Tibial artery (tissue), 4 donors: ENCODE measurements at regions not wholly inside any gene's neighbourhood (a gene's known extent, or its start where the extent isn't known, plus 50 kb on each side); places are given as distances from the start of the nearest gene placed in this dataset.

Experiments used
- DNase-seq, 2 donors: peaks; one replicate each; pipeline ENCODE4 v3.0.0-alpha.2; 2019
- H3K27ac ChIP-seq, 2 donors: fragments of 200-600 bp; sonication (generic) in 1 of 2; 1 replicate in 1 of 2; 2 replicates in 1 of 2; pipeline ENCODE4 v1.5.1; 2018 to 2019; ENCODE audit warnings: mild to moderate bottlenecking in 1 of 2
- H3K27me3 ChIP-seq, 2 donors: fragments of 200-600 bp; sonication (generic) in 1 of 2; one replicate each; pipeline versions ENCODE4 v1.5.1 to v1.6.0; 2016 to 2019
- H3K36me3 ChIP-seq, 3 donors: fragments of 200-600 bp; sonication (generic) in 2 of 3; one replicate each; pipeline ENCODE4 v1.5.1; 2016 to 2019; ENCODE audit warnings: mild to moderate bottlenecking in 2 of 3
- H3K4me1 ChIP-seq, 4 donors: fragments of 200-600 bp; sonication (generic) in 2 of 4; 1 replicate in 3 of 4; 2 replicates in 1 of 4; pipeline ENCODE4 v1.5.1; 2016 to 2019
- H3K4me3 ChIP-seq, 2 donors: fragments of 200-600 bp; sonication (generic) in 1 of 2; 1 replicate in 1 of 2; 2 replicates in 1 of 2; pipeline ENCODE4 v1.5.1; 2018 to 2019; ENCODE audit warnings: mild to moderate bottlenecking in 2 of 2
- H3K9me3 ChIP-seq, 3 donors: fragments of 200-600 bp; sonication (generic) in 1 of 3; one replicate each; pipeline ENCODE4 v1.5.1; 2016 to 2019
- intact Hi-C: fragments of 100-400 bp; cut with DNase I; formaldehyde crosslinking; loops from one replicate; pipeline ENCODE4 v1.15.0; 2023; ENCODE audit warnings: low total_unique reads
- TF ChIP-seq, protein P1 (sequence below), 2 experiments: fragments of 200-600 bp in 1 of 2; fragments of 450-650 bp in 1 of 2; IDR thresholded peaks; one replicate each; pipeline ENCODE4 v1.5.1; 2017 to 2019; ENCODE audit warnings: antibody characterized with exemption in 2 of 2, mild to moderate bottlenecking in 1 of 2, moderate library complexity in 1 of 2

DNA sequence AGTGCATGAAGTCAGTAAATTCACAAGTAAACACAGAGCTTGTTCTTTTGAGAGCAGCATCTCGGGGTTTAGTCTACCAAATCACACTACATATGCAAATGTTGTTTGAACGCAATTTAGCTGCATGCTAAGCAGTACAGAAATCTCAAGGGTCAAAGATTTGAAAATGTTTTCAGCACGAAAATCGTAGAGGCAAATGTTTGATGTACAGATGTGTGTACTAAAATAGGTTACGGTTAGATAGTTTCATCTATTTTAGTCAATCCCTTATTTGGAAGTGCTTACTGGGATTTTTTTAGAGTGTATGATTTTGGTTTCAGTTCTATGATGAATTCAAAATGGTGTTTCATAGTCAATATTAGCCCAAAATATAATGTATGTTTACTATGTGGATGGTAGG lies 1928.2 kb upstream of the TENM3 start:
- intact Hi-C loops: no loop called here
- Histone ChIP-seq H3K36me3 (no peaks in the 10 kb centered on the region), H3K9me3 (no peaks in the 10 kb centered on the region), H3K4me3 (no peak overlapping the region), H3K27ac (no peak overlapping the region), H3K4me1 (peaks cover 0 to 5% (median 0%) of the 10 kb centered on the region in 4 donors), H3K27me3 (no peaks in the 10 kb centered on the region)
- TF ChIP-seq, protein P1, sequence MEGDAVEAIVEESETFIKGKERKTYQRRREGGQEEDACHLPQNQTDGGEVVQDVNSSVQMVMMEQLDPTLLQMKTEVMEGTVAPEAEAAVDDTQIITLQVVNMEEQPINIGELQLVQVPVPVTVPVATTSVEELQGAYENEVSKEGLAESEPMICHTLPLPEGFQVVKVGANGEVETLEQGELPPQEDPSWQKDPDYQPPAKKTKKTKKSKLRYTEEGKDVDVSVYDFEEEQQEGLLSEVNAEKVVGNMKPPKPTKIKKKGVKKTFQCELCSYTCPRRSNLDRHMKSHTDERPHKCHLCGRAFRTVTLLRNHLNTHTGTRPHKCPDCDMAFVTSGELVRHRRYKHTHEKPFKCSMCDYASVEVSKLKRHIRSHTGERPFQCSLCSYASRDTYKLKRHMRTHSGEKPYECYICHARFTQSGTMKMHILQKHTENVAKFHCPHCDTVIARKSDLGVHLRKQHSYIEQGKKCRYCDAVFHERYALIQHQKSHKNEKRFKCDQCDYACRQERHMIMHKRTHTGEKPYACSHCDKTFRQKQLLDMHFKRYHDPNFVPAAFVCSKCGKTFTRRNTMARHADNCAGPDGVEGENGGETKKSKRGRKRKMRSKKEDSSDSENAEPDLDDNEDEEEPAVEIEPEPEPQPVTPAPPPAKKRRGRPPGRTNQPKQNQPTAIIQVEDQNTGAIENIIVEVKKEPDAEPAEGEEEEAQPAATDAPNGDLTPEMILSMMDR (IDR thresholded peaks at IDR 0.05): no peak
- DNase-seq: no peak

DNA sequence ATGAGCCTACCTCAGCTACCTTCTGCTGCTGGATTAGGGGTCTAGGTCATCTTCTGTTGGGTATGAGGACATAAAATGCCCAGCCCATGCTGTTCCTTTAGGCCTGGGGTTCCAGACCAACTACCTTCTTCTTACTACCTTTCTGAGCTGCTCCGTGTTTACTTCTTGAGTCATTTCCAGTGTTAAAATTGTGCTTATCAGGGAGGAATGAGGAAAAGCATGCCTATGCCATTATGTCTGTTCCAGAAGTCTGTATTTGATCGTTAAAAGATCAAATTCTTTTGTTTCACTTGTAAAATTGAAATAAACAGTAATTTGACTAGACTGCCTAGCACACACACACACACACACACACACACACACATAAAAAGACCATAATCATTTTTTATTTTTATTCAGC lies 1912.7 kb upstream of the TENM3 start:
- intact Hi-C loops: no loop called here
- Histone ChIP-seq H3K4me1 (no peaks in the 10 kb centered on the region), H3K4me3 (no peak overlapping the region), H3K27me3 (no peaks in the 10 kb centered on the region), H3K27ac (no peak overlapping the region), H3K9me3 (no peaks in the 10 kb centered on the region), H3K36me3 (no peaks in the 10 kb centered on the region)
- TF ChIP-seq, protein P1 (IDR thresholded peaks at IDR 0.05): no peak
- no peak for DNase-seq

DNA sequence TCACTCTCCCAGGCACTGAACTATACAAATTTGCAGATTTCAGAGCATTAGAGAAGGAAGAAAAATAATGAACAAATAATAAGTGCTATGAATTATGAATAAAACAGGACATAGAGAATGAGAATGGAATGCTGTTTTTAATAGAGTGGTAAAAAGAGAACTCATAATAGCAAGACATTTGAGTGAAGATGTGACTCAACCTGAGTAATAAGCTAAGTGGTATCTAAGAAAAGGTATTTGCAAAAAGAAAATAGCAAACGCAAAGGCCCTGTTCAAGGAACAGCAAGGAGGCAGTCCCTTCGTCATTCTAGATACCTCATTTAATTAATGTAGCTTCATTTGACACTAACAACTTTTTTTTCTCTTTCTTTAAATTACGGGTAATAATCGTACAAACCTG lies 1910.0 kb upstream of the TENM3 start:
- no peak overlapping the region for H3K4me3 ChIP-seq
- intact Hi-C loops: no loop called here
- TF ChIP-seq, protein P1 (IDR thresholded peaks at IDR 0.05): no peak
- H3K4me1 ChIP-seq: no peaks in the 10 kb centered on the region
- H3K36me3 ChIP-seq: no peaks in the 10 kb centered on the region
- no peak for DNase-seq
- no peaks in the 10 kb centered on the region for H3K27me3 ChIP-seq
- H3K9me3 ChIP-seq: no peaks in the 10 kb centered on the region
- no peak overlapping the region for H3K27ac ChIP-seq

DNA sequence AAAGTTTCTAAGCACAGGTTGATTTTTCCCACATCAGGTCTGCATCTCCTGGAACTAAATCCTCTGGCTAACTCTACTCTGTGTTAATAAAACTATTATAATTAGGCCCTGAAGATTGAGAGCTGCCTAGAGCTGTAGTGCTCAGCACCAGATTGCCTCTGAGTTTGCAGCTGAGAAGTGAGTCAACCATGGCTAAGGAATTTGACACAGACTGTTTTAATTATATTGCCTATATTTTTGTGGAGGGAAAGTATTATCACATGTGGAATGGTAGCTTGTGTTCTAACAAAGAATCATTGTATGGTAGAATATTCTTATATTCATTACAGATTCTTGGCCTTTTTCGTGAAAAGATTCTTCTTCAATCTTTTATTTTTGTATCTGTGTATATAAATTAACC lies 1907.6 kb upstream of the TENM3 start:
- H3K4me3 ChIP-seq: no peak overlapping the region
- TF ChIP-seq, protein P1 (IDR thresholded peaks at IDR 0.05): no peak
- H3K9me3 ChIP-seq: no peaks in the 10 kb centered on the region
- H3K36me3 ChIP-seq: no peaks in the 10 kb centered on the region
- intact Hi-C loops: no loop called here
- no peaks in the 10 kb centered on the region for H3K4me1 ChIP-seq
- no peak for DNase-seq
- no peak overlapping the region for H3K27ac ChIP-seq
- H3K27me3 ChIP-seq: no peaks in the 10 kb centered on the region

DNA sequence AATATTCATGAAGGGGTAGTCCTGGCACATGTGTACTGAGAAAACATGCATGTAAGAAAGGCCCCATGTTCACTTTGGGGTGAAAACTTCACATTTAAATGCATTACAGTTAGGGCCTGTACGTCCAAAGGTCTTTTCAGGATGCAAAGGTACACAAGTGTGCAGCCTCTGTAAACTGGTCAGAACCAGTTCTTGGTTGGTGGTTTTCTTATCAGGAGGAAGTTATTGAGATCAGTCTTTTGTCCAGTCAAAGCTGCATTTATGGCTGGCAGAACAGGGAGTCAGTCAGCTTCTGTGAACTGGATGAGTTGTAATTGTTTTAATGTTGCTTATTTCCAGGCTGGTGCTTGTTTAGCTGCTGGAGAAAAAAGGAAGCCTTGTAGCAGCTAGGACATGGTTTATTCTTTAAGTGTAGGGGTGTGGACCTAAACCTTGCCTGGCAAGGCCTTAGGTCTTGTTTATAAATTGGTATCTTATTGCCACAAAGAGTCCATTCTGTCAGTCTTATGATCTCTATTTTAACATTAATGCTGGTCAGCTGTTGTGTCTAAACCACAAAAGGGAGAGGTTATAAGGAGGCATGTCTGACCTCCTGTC lies 1906.6 kb upstream of the TENM3 start:
- H3K4me1 ChIP-seq: no peaks in the 10 kb centered on the region
- no peak overlapping the region for H3K4me3 ChIP-seq
- DNase-seq: no peak
- TF ChIP-seq, protein P1 (IDR thresholded peaks at IDR 0.05): no peak
- no peaks in the 10 kb centered on the region for H3K36me3 ChIP-seq
- H3K9me3 ChIP-seq: no peaks in the 10 kb centered on the region
- intact Hi-C loops: no loop called here
- no peak overlapping the region for H3K27ac ChIP-seq
- H3K27me3 ChIP-seq: no peaks in the 10 kb centered on the region

DNA sequence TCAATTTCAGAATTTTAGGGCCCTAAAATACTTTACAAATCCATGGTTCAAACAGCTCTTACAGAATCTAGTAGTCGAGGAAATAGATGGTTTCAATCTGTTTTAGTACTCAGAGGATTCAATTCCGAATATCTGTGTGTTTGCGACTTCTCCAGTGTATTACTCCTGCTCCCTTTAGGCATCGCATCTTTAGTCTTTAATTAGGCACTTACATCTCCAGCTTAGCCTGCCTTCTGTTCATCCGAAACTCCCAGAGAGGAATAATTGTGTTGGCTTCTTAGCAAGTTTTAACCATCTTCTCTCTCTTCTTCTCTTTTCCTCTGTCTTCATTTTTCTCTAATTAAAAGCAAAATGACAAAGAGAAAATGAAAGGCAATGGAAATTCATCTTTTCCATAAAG lies 1901.3 kb upstream of the TENM3 start:
- TF ChIP-seq, protein P1 (IDR thresholded peaks at IDR 0.05): no peak
- Histone ChIP-seq H3K27me3 (no peaks in the 10 kb centered on the region), H3K4me1 (no peaks in the 10 kb centered on the region), H3K9me3 (no peaks in the 10 kb centered on the region), H3K4me3 (no peak overlapping the region), H3K27ac (no peak overlapping the region), H3K36me3 (no peaks in the 10 kb centered on the region)
- DNase-seq: no peak
- intact Hi-C loops: no loop called here
